ENCODE measurements at regions not wholly inside any gene's neighbourhood (a gene's known extent, or its start where the extent isn't known, plus 50 kb on each side); places are given as distances from the start of the nearest gene placed in this dataset.
A peak's percentile ranks its signal among the peaks of the same experiment; 100 is the strongest.
"Not testable (repeated sequence)": the region's sequence is repeated elsewhere in the genome, so short reads cannot be mapped to it uniquely, and the experiment has no call there.

DNA sequence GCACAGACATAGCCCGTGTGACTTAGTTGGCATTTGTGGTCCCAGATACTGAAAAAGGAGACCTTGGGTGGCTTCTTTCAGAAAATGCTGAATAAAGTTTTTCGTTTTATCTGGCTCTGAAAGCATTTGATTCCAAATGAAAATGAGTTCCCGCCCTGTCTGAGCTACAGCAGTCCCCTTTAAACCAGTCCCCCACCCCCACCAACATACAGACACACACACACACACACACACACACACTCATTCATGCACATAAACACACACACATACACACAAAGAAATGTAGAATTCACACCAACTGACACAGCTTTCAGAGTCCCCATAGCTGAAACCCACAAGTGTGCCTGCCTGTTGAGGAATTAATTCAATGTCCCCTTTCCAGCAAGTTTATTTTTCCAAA, 97.0 kb upstream of the SMARCA2 start:
- no peak for DNase-seq (ENCODE audit: low spot score)

GRCh38 chr9:1918622-1919021, 96.5 kb upstream of the SMARCA2 start:
- DNase-seq (ENCODE audit: low spot score): no peak

DNA sequence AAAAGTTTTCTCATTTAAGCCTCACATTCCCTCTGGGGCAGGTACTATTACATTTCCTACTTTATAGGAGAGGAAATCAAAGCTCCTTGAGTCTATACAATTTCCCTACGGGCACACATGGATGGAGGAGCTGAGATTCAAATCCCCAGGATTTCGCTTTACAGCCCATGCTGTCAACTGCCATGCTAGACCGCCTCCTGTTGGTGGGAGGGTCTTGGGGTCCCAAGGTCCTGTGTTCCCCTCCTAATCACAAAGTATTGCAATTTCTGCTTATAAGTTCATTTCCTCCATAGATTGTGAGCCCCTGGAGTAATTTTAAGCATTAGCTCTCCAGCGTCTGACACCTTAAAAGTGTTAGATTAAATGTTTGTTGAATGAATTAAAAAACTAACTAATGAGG, 95.9 kb upstream of the SMARCA2 start:
- DNase-seq (ENCODE audit: low spot score): no peak

DNA sequence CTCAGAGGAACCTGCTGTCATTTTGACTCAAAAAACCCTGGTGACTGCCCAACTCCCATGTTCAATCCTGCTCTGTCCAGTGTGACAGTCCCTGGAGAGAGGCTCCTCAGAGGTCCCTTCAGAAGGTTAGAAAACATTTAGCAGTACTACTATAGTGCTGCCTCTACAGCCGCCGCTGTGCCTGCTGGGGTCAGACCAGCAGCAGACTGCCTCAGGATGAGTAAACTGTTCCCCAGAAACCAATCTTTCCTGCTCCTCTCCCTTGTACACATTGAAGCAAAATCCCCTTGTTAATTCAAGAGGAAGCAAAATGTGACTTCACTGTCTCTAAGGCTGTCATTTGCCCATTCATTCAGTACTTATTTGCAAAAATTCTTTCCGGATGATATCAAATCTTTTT, 94.8 kb upstream of the SMARCA2 start:
- DNase-seq (ENCODE audit: low spot score): no peak

- no peak for DNase-seq (ENCODE audit: low spot score)
These were observed 93.1 kb upstream of the SMARCA2 start for GRCh38 chr9:1922026-1922425.

GRCh38 chr9:1927546-1927945, 87.6 kb upstream of the SMARCA2 start:
- DNase-seq (ENCODE audit: low spot score): no peak

GRCh38 chr9:1929134-1929533, 86.0 kb upstream of the SMARCA2 start:
- no peak for DNase-seq (ENCODE audit: low spot score)

GRCh38 chr9:1929722-1930244, 85.4 kb upstream of the SMARCA2 start:
- no peak for DNase-seq (ENCODE audit: low spot score)

DNA sequence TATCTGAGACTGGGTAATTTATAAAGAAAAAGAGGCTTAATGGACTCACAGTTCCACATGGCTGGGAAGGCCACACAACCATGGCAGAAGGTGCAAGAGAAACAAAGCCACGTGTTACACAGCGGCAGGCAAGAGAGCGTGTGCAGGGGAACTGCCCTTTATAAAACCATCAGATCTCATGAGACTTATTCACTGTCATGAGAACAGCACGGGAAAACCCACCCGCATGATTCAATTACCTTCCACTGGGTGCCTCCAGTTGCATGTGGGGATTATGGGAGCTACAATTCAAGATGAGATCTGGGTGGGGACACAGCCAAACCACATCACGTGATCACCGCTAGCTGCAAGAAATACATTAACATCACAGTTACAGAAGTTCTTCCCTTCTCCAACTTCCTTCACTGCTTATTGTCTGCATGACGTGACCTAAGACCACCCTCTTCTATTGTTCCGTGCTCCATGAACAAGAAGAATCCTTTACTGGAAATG, 84.9 kb upstream of the SMARCA2 start:
- DNase-seq (ENCODE audit: low spot score): not testable (repeated sequence)

DNA sequence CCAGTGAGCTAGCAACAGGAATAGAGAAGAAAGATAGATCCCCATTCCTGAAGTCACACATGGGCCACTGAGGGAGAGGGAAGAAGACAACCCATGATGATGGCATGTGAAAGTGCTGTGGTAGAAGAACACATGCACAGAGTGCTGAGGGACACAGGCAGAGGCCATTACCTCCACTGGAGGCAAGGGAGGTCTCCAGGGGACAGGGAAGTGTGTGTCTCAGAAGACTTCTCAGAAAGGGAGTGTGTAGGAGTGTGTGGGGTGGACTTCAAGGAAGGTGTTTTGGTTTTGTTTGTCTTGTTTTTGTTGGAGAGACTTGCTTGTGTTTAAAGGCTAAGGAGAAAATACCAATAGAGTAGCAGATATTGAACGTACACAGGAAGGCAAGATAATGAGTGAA, 77.0 kb upstream of the SMARCA2 start:
- no peak for DNase-seq (ENCODE audit: low spot score)

DNA sequence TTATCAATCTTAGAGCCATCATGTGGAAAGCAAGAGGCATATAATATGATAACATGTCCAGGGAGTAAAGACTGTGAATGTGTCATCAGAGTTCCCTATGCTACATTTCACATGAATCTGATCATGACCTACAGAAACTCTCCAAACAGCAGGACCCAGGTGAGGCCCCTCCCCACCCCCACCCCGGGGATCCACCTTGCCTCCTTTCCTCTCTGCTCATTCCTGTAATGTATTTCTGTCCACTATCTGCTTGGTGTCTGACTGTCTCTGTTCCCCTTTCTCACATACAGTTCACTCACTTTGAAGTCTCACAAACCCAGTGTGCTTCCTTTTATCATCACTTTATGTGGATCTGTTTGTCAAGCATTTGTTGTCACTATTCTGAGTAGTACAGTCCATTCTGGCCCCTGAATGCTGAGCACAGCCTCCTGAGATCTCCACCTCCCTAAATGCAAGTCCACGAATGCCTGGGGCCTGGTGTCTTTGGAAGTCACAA, 76.4 kb upstream of the SMARCA2 start:
- no peak for DNase-seq (ENCODE audit: low spot score)

GRCh38 chr9:1939466-1939865, 75.7 kb upstream of the SMARCA2 start:
- DNase-seq (ENCODE audit: low spot score): no peak

GRCh38 chr9:1939926-1940368, 75.2 kb upstream of the SMARCA2 start:
- peak; percentile 15 for DNase-seq (ENCODE audit: low spot score)

DNA sequence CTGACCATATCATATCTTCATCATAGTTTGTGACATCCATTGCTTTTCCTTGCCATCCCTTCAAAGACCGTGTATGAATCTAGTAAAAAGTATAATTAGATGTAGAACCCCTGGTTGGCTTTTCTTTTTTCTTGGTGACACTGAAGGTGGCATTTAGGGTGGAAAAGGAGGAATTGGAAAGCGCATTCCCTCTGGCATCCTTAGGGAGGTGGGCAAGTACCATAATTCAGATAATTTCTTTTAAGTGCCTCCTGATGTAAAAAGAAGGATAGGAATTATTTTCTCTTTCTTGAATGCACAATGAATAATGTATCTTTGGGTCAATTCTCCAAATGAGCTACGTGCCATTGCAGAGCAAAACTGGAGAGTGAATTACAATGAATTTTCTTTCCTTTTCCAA, 73.2 kb upstream of the SMARCA2 start:
- DNase-seq (ENCODE audit: low spot score): no peak

DNA sequence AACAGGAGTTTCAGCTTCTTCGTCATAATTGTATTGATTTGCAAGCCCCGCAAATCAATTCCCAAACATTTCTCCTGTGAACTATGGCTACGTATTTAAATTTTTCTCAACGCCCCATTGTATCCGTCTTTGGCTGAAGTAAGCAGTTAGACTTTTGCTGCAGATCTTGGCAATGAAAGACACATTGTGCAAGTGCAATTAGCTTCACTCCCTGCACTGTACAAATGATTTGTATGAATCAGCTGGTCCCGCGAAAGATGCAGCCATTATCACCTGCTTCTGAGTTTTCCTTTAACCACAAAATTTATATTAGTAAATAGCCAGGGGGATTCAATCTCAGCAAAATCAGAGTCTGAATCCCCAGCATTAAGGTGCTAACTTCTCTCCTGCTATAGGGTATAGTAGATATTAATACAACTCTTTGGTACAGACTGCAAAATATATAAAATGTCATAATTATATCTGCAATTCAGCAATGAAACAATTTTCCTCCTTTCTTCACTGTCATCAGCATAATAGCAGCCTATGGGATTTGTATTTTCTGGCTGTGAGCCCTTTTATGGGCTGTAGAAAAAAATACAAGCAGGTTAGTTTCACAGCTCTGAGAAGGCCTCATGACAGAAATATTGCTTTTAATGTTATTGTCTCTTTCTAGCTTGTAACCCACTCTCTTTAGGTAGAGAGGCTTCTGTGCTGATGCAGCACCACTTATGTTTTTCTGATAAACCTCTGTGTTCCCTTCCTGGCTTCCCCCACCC, 68.4 kb upstream of the SMARCA2 start:
- no peak for DNase-seq (ENCODE audit: low spot score)

GRCh38 chr9:1947438-1947837, 67.7 kb upstream of the SMARCA2 start:
- no peak for DNase-seq (ENCODE audit: low spot score)

DNA sequence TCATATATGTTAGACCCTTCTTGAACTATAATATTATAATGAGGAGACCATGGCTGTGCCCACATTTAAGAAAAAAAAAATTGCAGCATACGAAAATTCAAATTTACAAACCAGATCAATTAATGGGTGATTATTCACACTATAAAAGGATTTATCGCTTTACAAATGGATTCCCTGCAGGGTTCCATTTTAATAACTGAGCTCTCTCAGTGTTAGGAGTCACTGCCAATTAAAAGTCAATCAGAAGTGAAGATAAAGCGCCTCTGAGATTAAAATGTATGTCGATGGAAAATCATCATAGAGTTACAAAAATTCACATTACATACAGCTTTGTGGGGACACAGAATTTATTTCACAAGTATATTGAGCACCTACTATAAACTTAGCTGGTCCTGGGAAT, 66.6 kb upstream of the SMARCA2 start:
- no peak for DNase-seq (ENCODE audit: low spot score)

- DNase-seq (ENCODE audit: low spot score): no peak
These were observed 63.7 kb upstream of the SMARCA2 start for GRCh38 chr9:1951446-1951845.

GRCh38 chr9:1952001-1952400, 63.1 kb upstream of the SMARCA2 start:
- no peak for DNase-seq (ENCODE audit: low spot score)

- no peak for DNase-seq (ENCODE audit: low spot score)
These were observed 60.9 kb upstream of the SMARCA2 start for GRCh38 chr9:1954238-1954637.

DNA sequence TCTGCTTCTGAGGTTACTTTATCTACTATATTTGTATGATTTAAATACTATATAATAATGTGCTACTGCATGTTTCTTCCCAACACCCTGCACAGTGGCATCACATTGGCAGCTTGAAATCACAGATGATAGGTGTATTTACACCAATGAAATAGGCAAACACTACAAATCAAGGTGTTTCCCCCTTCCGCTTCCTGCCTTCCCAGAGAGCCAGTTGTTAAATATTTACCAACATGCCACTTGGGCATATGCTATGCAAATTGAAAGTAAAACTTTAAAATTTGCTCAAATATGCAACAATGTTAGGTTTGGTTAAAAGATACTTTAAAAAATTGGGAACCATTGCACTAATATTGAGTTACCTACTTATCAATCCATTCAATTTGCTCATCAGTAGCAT, 58.2 kb upstream of the SMARCA2 start:
- no peak for DNase-seq (ENCODE audit: low spot score)

GRCh38 chr9:1957856-1958255, 57.3 kb upstream of the SMARCA2 start:
- no peak for DNase-seq (ENCODE audit: low spot score)

GRCh38 chr9:1959371-1959770, 55.8 kb upstream of the SMARCA2 start:
- no peak for DNase-seq (ENCODE audit: low spot score)
